ENCODE measurements at regions not wholly inside any gene's neighbourhood (a gene's known extent, or its start where the extent isn't known, plus 50 kb on each side); places are given as distances from the start of the nearest gene placed in this dataset.

GRCh38 chr7:36802459-36803135, 78.3 kb upstream of the AOAH start:
- DNase-seq (ENCODE audit: low spot score) = no peak

GRCh38 chr7:36796850-36797536, 72.7 kb upstream of the AOAH start:
- DNase-seq (ENCODE audit: low spot score) = no peak

GRCh38 chr7:36795451-36796021, 71.2 kb upstream of the AOAH start:
- DNase-seq (ENCODE audit: low spot score) = peak; percentile 21

GRCh38 chr7:36794689-36795088, 70.4 kb upstream of the AOAH start:
- DNase-seq (ENCODE audit: low spot score) = no peak

GRCh38 chr7:36792421-36792820, 68.1 kb upstream of the AOAH start:
- DNase-seq (ENCODE audit: low spot score) = no peak

GRCh38 chr7:36790311-36790787, 66.1 kb upstream of the AOAH start:
- no peak for DNase-seq (ENCODE audit: low spot score)

GRCh38 chr7:36788825-36789470, 64.7 kb upstream of the AOAH start:
- DNase-seq (ENCODE audit: low spot score) = no peak

- DNase-seq (ENCODE audit: low spot score) = no peak
Observed at GRCh38 chr7:36787933-36788378, 63.7 kb upstream of the AOAH start.

GRCh38 chr7:36784991-36785940, 61.0 kb upstream of the AOAH start:
- peak; percentile 61 for DNase-seq (ENCODE audit: low spot score)

- DNase-seq (ENCODE audit: low spot score) = no peak
Observed at GRCh38 chr7:36781011-36781738, 56.9 kb upstream of the AOAH start.

- DNase-seq (ENCODE audit: low spot score) = no peak
Observed at GRCh38 chr7:36777855-36778254, 53.6 kb upstream of the AOAH start.

GRCh38 chr7:36777062-36777461, 52.8 kb upstream of the AOAH start:
- no peak for DNase-seq (ENCODE audit: low spot score)

GRCh38 chr7:36775676-36776075, 51.4 kb upstream of the AOAH start:
- no peak for DNase-seq (ENCODE audit: low spot score)

GRCh38 chr7:36775061-36775620, 50.8 kb upstream of the AOAH start:
- DNase-seq (ENCODE audit: low spot score) = no peak

All from mucosa of gallbladder (tissue), 1 donor.